Activated B cell treated with CpG ODN at 0.5 μM for 24 hours (primary cell): ENCODE measurements at regions not wholly inside any gene's neighbourhood (a gene's known extent, or its start where the extent isn't known, plus 50 kb on each side); places are given as distances from the start of the nearest gene placed in this dataset.
"Not testable (repeated sequence)": the region's sequence is repeated elsewhere in the genome, so short reads cannot be mapped to it uniquely, and the experiment has no call there.

Experiments used
- ATAC-seq: fragments of 200-7000 bp; cut with Tn5 transposase; one replicate; pipeline ENCODE4 v1.10.0; 2021; ENCODE audit warnings: low read depth, mild to moderate bottlenecking, moderate library complexity
- CTCF ChIA-PET: fragments of 350-600 bp; sonication (Branson Sonifier 250); formaldehyde crosslinking; loops from one replicate; lab custom pipeline; 2021; ENCODE audit warnings: antibody characterized with exemption; lab: Charles Lee
- POLR2A ChIA-PET: fragments of 350-600 bp; sonication (Branson Sonifier 250); formaldehyde crosslinking; loops from one replicate; lab custom pipeline; 2021; ENCODE audit warnings: antibody characterized with exemption; lab: Charles Lee
- DNase-seq: peaks from one replicate; pipeline ENCODE4 v3.0.0; 2022
- H3K27ac Mint-ChIP-seq: one replicate; pipeline ENCODE4 v1.8.0; 2020; ENCODE audit warnings: mixed read lengths
- H3K27me3 Mint-ChIP-seq: one replicate; pipeline ENCODE4 v1.8.0; 2021; ENCODE audit warnings: mixed read lengths
- H3K36me3 Mint-ChIP-seq: one replicate; pipeline ENCODE4 v1.8.0; 2021; ENCODE audit warnings: low read depth, mixed read lengths
- H3K4me1 Mint-ChIP-seq: one replicate; pipeline ENCODE4 v1.8.0; 2021; ENCODE audit warnings: mixed read lengths
- H3K4me3 Mint-ChIP-seq: one replicate; pipeline ENCODE4 v1.8.0; 2020; ENCODE audit warnings: mild to moderate bottlenecking, mixed read lengths
- H3K9me3 Mint-ChIP-seq: one replicate; pipeline ENCODE4 v1.8.0; 2020; ENCODE audit warnings: mixed read lengths
- CTCF ChIP-seq: fragments of 200-600 bp; IDR thresholded peaks from one replicate; pipeline ENCODE4 v1.8.0; 2022; ENCODE audit warnings: antibody characterized with exemption, mild to moderate bottlenecking
- intact Hi-C: fragments of 100-400 bp; cut with micrococcal nuclease; formaldehyde crosslinking; loops from one replicate; pipeline ENCODE4 v1.15.1; 2024

- no peaks in the 10 kb centered on the region for H3K4me1 Mint-ChIP-seq
- ATAC-seq (no peak), DNase-seq (no peak)
- TF ChIP-seq CTCF: no peak
- H3K9me3 Mint-ChIP-seq: peaks cover 2% of the 10 kb centered on the region
- no peaks in the 10 kb centered on the region for H3K27me3 Mint-ChIP-seq
- no peak overlapping the region for H3K4me3 Mint-ChIP-seq
- no peak overlapping the region for H3K27ac Mint-ChIP-seq
- no peaks in the 10 kb centered on the region for H3K36me3 Mint-ChIP-seq
- intact Hi-C loops: no loop called here
- ChIA-PET CTCF (no interaction called here), POLR2A (no interaction called here)
Measured at GRCh38 chr2:52423111-52423510, 1344.5 kb upstream of the CHAC2 start.

- H3K4me3 Mint-ChIP-seq: no peak overlapping the region
- no peak overlapping the region for H3K27ac Mint-ChIP-seq
- DNase-seq: no peak
- TF ChIP-seq CTCF: no peak
- no peaks in the 10 kb centered on the region for H3K36me3 Mint-ChIP-seq
- H3K9me3 Mint-ChIP-seq: peaks cover 4% of the 10 kb centered on the region
- intact Hi-C loops: no loop called here
- ATAC-seq: no peak
- no peaks in the 10 kb centered on the region for H3K27me3 Mint-ChIP-seq
- CTCF ChIA-PET: no interaction called here
- POLR2A ChIA-PET: no interaction called here
- no peaks in the 10 kb centered on the region for H3K4me1 Mint-ChIP-seq
Measured at GRCh38 chr2:52416340-52416739, 1351.3 kb upstream of the CHAC2 start.

GRCh38 chr2:52414561-52415295, 1352.9 kb upstream of the CHAC2 start:
- DNase-seq: no peak
- ChIA-PET POLR2A (no interaction called here), CTCF (no interaction called here)
- no peak for TF ChIP-seq CTCF
- H3K9me3 Mint-ChIP-seq: peaks cover 4% of the 10 kb centered on the region
- no peaks in the 10 kb centered on the region for H3K27me3 Mint-ChIP-seq
- no peak overlapping the region for H3K27ac Mint-ChIP-seq
- no peaks in the 10 kb centered on the region for H3K36me3 Mint-ChIP-seq
- intact Hi-C loops: no loop called here
- no peaks in the 10 kb centered on the region for H3K4me1 Mint-ChIP-seq
- no peak overlapping the region for H3K4me3 Mint-ChIP-seq
- ATAC-seq: no peak

GRCh38 chr2:52409308-52410118, 1358.1 kb upstream of the CHAC2 start:
- CTCF ChIA-PET, H3K27me3 Mint-ChIP-seq, intact Hi-C loops, H3K4me1 Mint-ChIP-seq, H3K27ac Mint-ChIP-seq, POLR2A ChIA-PET, DNase-seq, H3K4me3 Mint-ChIP-seq, H3K36me3 Mint-ChIP-seq, H3K9me3 Mint-ChIP-seq, ATAC-seq: not testable (repeated sequence)

- Mint-ChIP-seq H3K4me1 (no peaks in the 10 kb centered on the region), H3K36me3 (no peaks in the 10 kb centered on the region), H3K27ac (no peak overlapping the region), H3K4me3 (no peak overlapping the region), H3K27me3 (no peaks in the 10 kb centered on the region), H3K9me3 (peaks cover 3% of the 10 kb centered on the region)
- no peak for DNase-seq
- TF ChIP-seq CTCF: no peak
- ChIA-PET POLR2A (no interaction called here), CTCF (no interaction called here)
- ATAC-seq: no peak
- intact Hi-C loops: no loop called here
Measured at GRCh38 chr2:52405980-52406379, 1361.6 kb upstream of the CHAC2 start.
